HCT116 (cell line): ENCODE measurements at regions not wholly inside any gene's neighbourhood (a gene's known extent, or its start where the extent isn't known, plus 50 kb on each side); places are given as distances from the start of the nearest gene placed in this dataset.

Source experiments
- ATAC-seq: fragments of 200-7000 bp; cut with Tn5 transposase; 2 replicates; pipeline ENCODE4 v1.9.1; 2020; ENCODE audit warnings: mild to moderate bottlenecking, moderate library complexity
- BruUV-seq: library from RNA; stranded (reverse); fragments of 400-500 nt; replicated peaks from 2 replicates; lab custom pipeline; 2021; lab: Mats Ljungman, UMichigan
- CTCF ChIA-PET: fragments of 300-600 bp; sonication (Branson Sonifier 250); formaldehyde crosslinking; loops from one replicate; lab custom pipeline; 2021; ENCODE audit warnings: antibody characterized with exemption; lab: Charles Lee
- POLR2A ChIA-PET: fragments of 300-600, 350-600 bp; sonication (Branson Sonifier 250); formaldehyde crosslinking; loops from one replicate; lab custom pipeline; 2021; ENCODE audit warnings: antibody characterized with exemption; lab: Charles Lee
- RAD21 ChIA-PET, 2 experiments: fragments of 300-600 bp; sonication (Branson Sonifier 250); formaldehyde crosslinking; loops; one replicate each; lab custom pipeline; 2023; ENCODE audit warnings: low total read pairs in 2 of 2; ENCODE audit not compliant: uncharacterized antibody in 2 of 2, unreplicated experiment in 2 of 2, low non-redundant PET in 1 of 2; lab: Charles Lee
- DNase-seq: peaks from one replicate; pipeline ENCODE4 v3.0.0-alpha.2; 2010; ENCODE audit warnings: low read depth, low spot score
- H2AFZ ChIP-seq: fragments of 200-600 bp; shearing (Covaris generic), sonication (generic); 2 replicates; pipeline ENCODE4 v1.6.1; 2017; ENCODE audit warnings: low read depth, mixed run types, mixed read lengths, antibody characterized with exemption, low read length; ENCODE audit not compliant: poor library complexity, severe bottlenecking
- H3K27ac ChIP-seq: 2 replicates; pipeline ENCODE4 v1.5.1; 2012; ENCODE audit warnings: low read depth, low read length
- H3K27me3 ChIP-seq: fragments of 200-600 bp; sonication (generic); 2 replicates; pipeline ENCODE4 v1.6.1; 2016; ENCODE audit warnings: mixed run types, low read length, mixed read lengths; ENCODE audit not compliant: insufficient read depth
- H3K36me3 ChIP-seq, 2 experiments: fragments of 200-500 bp in 1 of 2; fragments of 200-600 bp in 1 of 2; sonication (Bioruptor generic) in 1 of 2; sonication (generic) in 1 of 2; 2 replicates each; pipeline versions ENCODE4 v1.5.1 to v1.6.1; 2014 to 2016; ENCODE audit warnings: low read length in 2 of 2, inconsistent platforms in 1 of 2, mixed read lengths in 1 of 2, mixed run types in 1 of 2; ENCODE audit not compliant: insufficient read depth in 2 of 2, control insufficient read depth in 1 of 2
- H3K4me1 ChIP-seq, 2 experiments: fragments of 200-600 bp in 1 of 2; sonication (generic) in 1 of 2; 2 replicates each; pipeline versions ENCODE4 v1.5.1 to v1.6.1; 2012 to 2017; ENCODE audit warnings: low read length in 2 of 2, inconsistent platforms in 1 of 2, mild to moderate bottlenecking in 1 of 2, mixed read lengths in 1 of 2, mixed run types in 1 of 2, moderate library complexity in 1 of 2; ENCODE audit not compliant: insufficient read depth in 2 of 2, control insufficient read depth in 1 of 2
- H3K4me2 ChIP-seq: fragments of 200-600 bp; sonication (generic); 2 replicates; pipeline ENCODE4 v1.6.1; 2017; ENCODE audit warnings: mixed run types, low read length, mixed read lengths
- H3K4me3 ChIP-seq, 2 experiments: fragments of 200-600 bp in 1 of 2; sonication (generic) in 1 of 2; replicated peaks in 1 of 2; 2 replicates each; pipeline ENCODE4 v1.5.1; 2011 to 2016; ENCODE audit warnings: low read length in 2 of 2, control low read depth in 1 of 2, low read depth in 1 of 2, mild to moderate bottlenecking in 1 of 2, mixed read lengths in 1 of 2, mixed run types in 1 of 2
- H3K79me2 ChIP-seq: fragments of 200-600 bp; sonication (generic); 2 replicates; pipeline ENCODE4 v1.6.1; 2017; ENCODE audit warnings: mild to moderate bottlenecking, mixed run types, low read length, moderate library complexity, mixed read lengths; ENCODE audit not compliant: insufficient read depth
- H3K9ac ChIP-seq: fragments of 200-600 bp; sonication (generic); 2 replicates; pipeline ENCODE4 v1.6.1; 2016; ENCODE audit warnings: low read length, mixed read lengths
- H3K9me2 ChIP-seq: fragments of 200-600 bp; sonication (generic), shearing (Covaris generic); 2 replicates; pipeline ENCODE4 v1.6.1; 2017; ENCODE audit warnings: mixed run types, mild to moderate bottlenecking, moderate library complexity; ENCODE audit not compliant: insufficient read depth
- H3K9me3 ChIP-seq, 2 experiments: fragments of 200-500 bp in 1 of 2; fragments of 200-600 bp in 1 of 2; sonication (Bioruptor generic) in 1 of 2; sonication (generic) in 1 of 2; 2 replicates each; pipeline ENCODE4 v1.6.1; 2014 to 2017; ENCODE audit warnings: low read length in 2 of 2, mixed read lengths in 2 of 2, inconsistent platforms in 1 of 2, low read depth in 1 of 2, mild to moderate bottlenecking in 1 of 2, mixed run types in 1 of 2, moderate library complexity in 1 of 2; ENCODE audit not compliant: control insufficient read depth in 1 of 2, insufficient read depth in 1 of 2
- H4K20me1 ChIP-seq: fragments of 200-600 bp; sonication (generic), shearing (Covaris generic); 2 replicates; pipeline ENCODE4 v1.6.1; 2017; ENCODE audit warnings: mixed run types, mild to moderate bottlenecking, moderate library complexity; ENCODE audit not compliant: insufficient read depth
- ATF3 ChIP-seq: IDR thresholded peaks from 2 replicates; pipeline ENCODE4 v1.6.1; 2012
- CEBPB ChIP-seq: IDR thresholded peaks from 2 replicates; pipeline ENCODE4 v1.6.1; 2012; ENCODE audit warnings: low read depth
- CTCF ChIP-seq, 3 experiments: fragments of 200-600 bp in 1 of 3; sonication (generic) in 1 of 3; IDR thresholded peaks in 2 of 3; conservative IDR thresholded peaks in 1 of 3; 2 replicates each; pipeline ENCODE4 v1.5.1; 2012 to 2017; ENCODE audit warnings: low read depth in 2 of 3, low read length in 2 of 3, antibody characterized with exemption in 1 of 3, borderline replicate concordance in 1 of 3, control low read depth in 1 of 3, mild to moderate bottlenecking in 1 of 3, mixed read lengths in 1 of 3, mixed run types in 1 of 3, moderate library complexity in 1 of 3; ENCODE audit not compliant: insufficient read depth in 1 of 3
- EGR1 ChIP-seq: IDR thresholded peaks from 2 replicates; pipeline ENCODE4 v1.6.1; 2012; ENCODE audit warnings: low read depth
- ELF1 ChIP-seq: IDR thresholded peaks from 2 replicates; pipeline ENCODE4 v1.6.1; 2012; ENCODE audit warnings: low read depth, borderline replicate concordance
- EZH2 ChIP-seq: fragments of 200-600 bp; sonication (generic); IDR thresholded peaks from 2 replicates; pipeline ENCODE4 v1.6.1; 2017; ENCODE audit warnings: antibody characterized with exemption, mixed run types
- EZH2phosphoT487 ChIP-seq: fragments of 200-600 bp; IDR thresholded peaks from 2 replicates; pipeline ENCODE4 v1.6.1; 2018; ENCODE audit warnings: antibody characterized with exemption, borderline replicate concordance
- FOSL1 ChIP-seq: IDR thresholded peaks from 2 replicates; pipeline ENCODE4 v1.6.1; 2012; ENCODE audit warnings: low read depth
- JUND ChIP-seq: IDR thresholded peaks from 2 replicates; pipeline ENCODE4 v1.6.1; 2012
- MAX ChIP-seq: IDR thresholded peaks from 2 replicates; pipeline ENCODE4 v1.6.1; 2012
- POLR2A ChIP-seq: IDR thresholded peaks from 2 replicates; pipeline ENCODE4 v1.7.0; 2011; ENCODE audit warnings: borderline replicate concordance; ENCODE audit not compliant: insufficient read depth, insufficient read length; ENCODE audit errors: extremely low read depth
- POLR2AphosphoS5 ChIP-seq: IDR thresholded peaks from 2 replicates; pipeline ENCODE4 v1.6.1; 2011; ENCODE audit warnings: mild to moderate bottlenecking, low read depth, low read length, moderate library complexity
- RAD21 ChIP-seq: IDR thresholded peaks from 2 replicates; pipeline ENCODE4 v1.6.1; 2012; ENCODE audit warnings: low read depth, mild to moderate bottlenecking
- REST ChIP-seq: IDR thresholded peaks from 2 replicates; pipeline ENCODE4 v1.6.1; 2012; ENCODE audit warnings: low read depth
- SIN3A ChIP-seq: IDR thresholded peaks from 2 replicates; pipeline ENCODE4 v1.6.1; 2012; ENCODE audit warnings: low read depth
- SP1 ChIP-seq: IDR thresholded peaks from 2 replicates; pipeline ENCODE4 v1.6.1; 2012; ENCODE audit warnings: low read depth
- SRF ChIP-seq: IDR thresholded peaks from 2 replicates; pipeline ENCODE4 v1.6.1; 2012; ENCODE audit warnings: low read depth
- YY1 ChIP-seq: IDR thresholded peaks from 2 replicates; pipeline ENCODE4 v1.6.1; 2011; ENCODE audit warnings: low read length, low read depth, moderate library complexity, mild to moderate bottlenecking; ENCODE audit not compliant: insufficient replicate concordance; ENCODE audit errors: extremely low read depth
- ZBTB33 ChIP-seq: IDR thresholded peaks from 2 replicates; pipeline ENCODE4 v1.6.1; 2011; ENCODE audit warnings: mild to moderate bottlenecking, low read length, moderate library complexity; ENCODE audit not compliant: insufficient replicate concordance; ENCODE audit errors: extremely low read depth
- ZFX ChIP-seq: fragments of 450-650 bp; IDR thresholded peaks from 2 replicates; pipeline ENCODE4 v1.6.1; 2017
- ZNF274 ChIP-seq: fragments of 200-500 bp; sonication (Bioruptor generic); IDR thresholded peaks from 2 replicates; pipeline ENCODE4 v1.6.1; 2014; ENCODE audit warnings: mild to moderate bottlenecking, low read depth, low read length, inconsistent platforms
- intact Hi-C: fragments of 100-400 bp; cut with micrococcal nuclease; formaldehyde crosslinking; loops from 2 replicates; pipeline ENCODE4 v1.10.0; 2022

- Histone ChIP-seq H3K27me3 (no peaks in the 10 kb centered on the region), H3K4me1 (peaks cover 0 to 19% of the 10 kb centered on the region in 2 experiments; a peak in 2 of 4 replicates), H3K9ac (no peak overlapping the region), H3K9me3 (no peaks in the 10 kb centered on the region), H3K4me2 (peak overlapping the region; percentile 44), H3K79me2 (no peaks in the 10 kb centered on the region), H3K27ac (no peak overlapping the region; the same call in 1 of the 2 replicates), H2AFZ (peak overlapping the region; percentile 20), H3K9me2 (no peaks in the 10 kb centered on the region), H4K20me1 (no peaks in the 10 kb centered on the region), H3K4me3 (no peak overlapping the region), H3K36me3 (no peaks in the 10 kb centered on the region)
- DNase-seq: peak; percentile 61
- ChIA-PET RAD21 (no interaction called here), CTCF (no interaction called here), POLR2A (interaction anchor here (1.4 kb wide), 1 partner anchor 14 kb away, joined by 4 read pairs; no protein-coding TSS in a partner anchor)
- no TSS peak for BruUV-seq
- intact Hi-C loops: no loop called here
- ATAC-seq: peak; percentile 90
- no peak for TF ChIP-seq REST
- TF ChIP-seq SIN3A: no peak
- TF ChIP-seq MAX: peak; percentile 43; the same call in 1 of the 2 replicates
- TF ChIP-seq CTCF (IDR thresholded peaks at IDR 0.05 in 2 of 3, conservative IDR thresholded peaks at IDR 0.05 in 1 of 3; ENCODE audit: borderline replicate concordance in 1 of 3, insufficient read depth in 1 of 3, low read depth in 2 of 3, low read length in 2 of 3): no peak
- no peak for TF ChIP-seq EGR1
- TF ChIP-seq POLR2A: no peak
- no peak for TF ChIP-seq ATF3
- TF ChIP-seq SP1: peak; percentile 39; the same call in 1 of the 2 replicates
- TF ChIP-seq POLR2AphosphoS5: no peak
- TF ChIP-seq CEBPB: peak; percentile 18; the same call in 1 of the 2 replicates
- TF ChIP-seq FOSL1: peak; percentile 56; the same call in 1 of the 2 replicates
- TF ChIP-seq EZH2: no peak
- peak; percentile 42 for TF ChIP-seq JUND
- TF ChIP-seq ZFX: no peak
- no peak for TF ChIP-seq RAD21
- TF ChIP-seq YY1: peak; percentile 8
- no peak for TF ChIP-seq SRF
- no peak for TF ChIP-seq ELF1
- no peak for TF ChIP-seq ZBTB33
- no peak for TF ChIP-seq EZH2phosphoT487
- TF ChIP-seq ZNF274: no peak
Observed at GRCh38 chr11:86726118-86726753, 53.8 kb upstream of the ME3 start.
